GM23248 (cell line): ENCODE measurements at regions not wholly inside any gene's neighbourhood (a gene's known extent, or its start where the extent isn't known, plus 50 kb on each side); places are given as distances from the start of the nearest gene placed in this dataset.
A peak's percentile ranks its signal among the peaks of the same experiment; 100 is the strongest.

Source experiments
- DNase-seq: peaks from one replicate; pipeline ENCODE4 v3.0.0-alpha.2; 2015
- H2AFZ ChIP-seq: fragments of 200-600 bp; sonication (generic); 2 replicates; pipeline ENCODE4 v1.6.1; 2016; ENCODE audit warnings: antibody characterized with exemption
- H3F3A ChIP-seq: fragments of 200-600 bp; sonication (generic); 2 replicates; pipeline ENCODE4 v1.6.1; 2016; ENCODE audit warnings: mild to moderate bottlenecking, antibody characterized with exemption, mixed run types; ENCODE audit not compliant: insufficient read depth
- H3K27ac ChIP-seq: fragments of 200-600 bp; sonication (generic); 2 replicates; pipeline ENCODE4 v1.5.1; 2016; ENCODE audit warnings: mild to moderate bottlenecking
- H3K27me3 ChIP-seq: fragments of 200-600 bp; sonication (generic); replicated peaks from 2 replicates; pipeline ENCODE4 v1.6.1; 2016; ENCODE audit warnings: mild to moderate bottlenecking; ENCODE audit not compliant: insufficient read depth
- H3K36me3 ChIP-seq: fragments of 200-600 bp; sonication (generic); 2 replicates; pipeline ENCODE4 v1.6.1; 2016; ENCODE audit warnings: low read depth, mild to moderate bottlenecking
- H3K4me1 ChIP-seq: fragments of 200-600 bp; sonication (generic); 2 replicates; pipeline ENCODE4 v1.6.1; 2016; ENCODE audit warnings: mild to moderate bottlenecking; ENCODE audit not compliant: insufficient read depth
- H3K4me2 ChIP-seq: fragments of 200-600 bp; sonication (generic); one replicate; pipeline ENCODE4 v1.6.1; 2016; ENCODE audit warnings: mild to moderate bottlenecking; ENCODE audit not compliant: unreplicated experiment
- H3K4me3 ChIP-seq: fragments of 200-600 bp; sonication (generic); 2 replicates; pipeline ENCODE4 v1.5.1; 2016; ENCODE audit warnings: mild to moderate bottlenecking
- H3K79me2 ChIP-seq: fragments of 200-600 bp; sonication (generic); 2 replicates; pipeline ENCODE4 v1.6.1; 2016; ENCODE audit warnings: mild to moderate bottlenecking; ENCODE audit not compliant: insufficient read depth
- H3K9ac ChIP-seq: fragments of 200-600 bp; sonication (generic); 2 replicates; pipeline ENCODE4 v1.6.1; 2016; ENCODE audit warnings: mild to moderate bottlenecking
- H3K9me2 ChIP-seq: fragments of 200-600 bp; sonication (generic); 2 replicates; pipeline ENCODE4 v1.6.1; 2016; ENCODE audit warnings: mixed run types, mild to moderate bottlenecking, moderate library complexity; ENCODE audit not compliant: insufficient read depth
- H3K9me3 ChIP-seq: fragments of 200-600 bp; sonication (generic); one replicate; pipeline ENCODE4 v1.6.1; 2017; ENCODE audit warnings: low read depth
- H4K20me1 ChIP-seq: fragments of 200-600 bp; sonication (generic); 2 replicates; pipeline ENCODE4 v1.6.0; 2016; ENCODE audit not compliant: insufficient read depth
- EZH2 ChIP-seq: fragments of 200-600 bp; sonication (generic); IDR thresholded peaks from 2 replicates; pipeline ENCODE4 v1.6.1; 2018; ENCODE audit warnings: antibody characterized with exemption, mild to moderate bottlenecking; ENCODE audit not compliant: insufficient read depth, poor library complexity, severe bottlenecking
- EZH2phosphoT487 ChIP-seq: fragments of 200-600 bp; sonication (generic); IDR thresholded peaks from 2 replicates; pipeline ENCODE4 v1.6.1; 2018; ENCODE audit warnings: antibody characterized with exemption, moderate library complexity, mild to moderate bottlenecking, low read depth; ENCODE audit not compliant: insufficient read depth
- WGBS, 2 experiments: methylation state at CpG; one replicate each; pipeline ENCODE4 v1.1.6; 2015 to 2017; ENCODE audit warnings: low lambda C conversion rate in 2 of 2, low coverage in 1 of 2; ENCODE audit errors: missing lambda C conversion rate in 2 of 2; 5-methylcytosine and 5-hydroxymethylcytosine counted together
- in situ Hi-C: fragments of 300-500 bp; cut with MboI; formaldehyde crosslinking; loops from 2 replicates; pipeline ENCODE4 v1.15.0; 2020

DNA sequence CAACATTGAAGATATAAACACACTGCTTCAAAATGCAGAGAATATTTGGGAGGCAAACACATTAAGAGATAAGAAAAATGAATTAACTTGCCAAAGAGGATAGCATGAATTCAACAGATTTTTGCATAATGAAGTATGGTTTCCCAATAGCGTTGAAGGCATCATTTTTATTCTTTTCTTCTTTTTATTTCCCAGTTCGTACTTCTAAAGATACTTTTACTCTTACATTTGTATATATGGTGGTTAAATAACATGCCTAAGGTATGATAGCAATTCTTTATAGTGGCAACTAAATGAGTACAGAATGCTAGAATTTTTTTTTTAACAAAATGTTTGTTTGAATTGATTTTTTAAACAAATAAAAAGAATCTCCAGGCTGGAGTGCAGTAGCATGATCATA lies 473.4 kb upstream of the MARCKS start:
- Histone ChIP-seq H3K36me3 (no peaks in the 10 kb centered on the region), H3K9me3 (no peaks in the 10 kb centered on the region), H3K27me3 (no peaks in the 10 kb centered on the region), H3K4me3 (no peak overlapping the region), H3K4me1 (peaks cover 37% of the 10 kb centered on the region), H3K9ac (no peak overlapping the region), H3K4me2 (no peak overlapping the region), H3K27ac (no peak overlapping the region), H3K79me2 (no peaks in the 10 kb centered on the region), H3F3A (peaks cover 16% of the 10 kb centered on the region), H2AFZ (no peak overlapping the region), H4K20me1 (no peaks in the 10 kb centered on the region), H3K9me2 (no peaks in the 10 kb centered on the region; the same call in 1 of the 2 replicates)
- DNase-seq, result no peak
- in situ Hi-C loops, result no loop called here
- TF ChIP-seq EZH2phosphoT487 (no peak), EZH2 (no peak)
- 87 to 95% methylated on average over 2 of the region's 2 CpGs for WGBS, 2 experiments

DNA sequence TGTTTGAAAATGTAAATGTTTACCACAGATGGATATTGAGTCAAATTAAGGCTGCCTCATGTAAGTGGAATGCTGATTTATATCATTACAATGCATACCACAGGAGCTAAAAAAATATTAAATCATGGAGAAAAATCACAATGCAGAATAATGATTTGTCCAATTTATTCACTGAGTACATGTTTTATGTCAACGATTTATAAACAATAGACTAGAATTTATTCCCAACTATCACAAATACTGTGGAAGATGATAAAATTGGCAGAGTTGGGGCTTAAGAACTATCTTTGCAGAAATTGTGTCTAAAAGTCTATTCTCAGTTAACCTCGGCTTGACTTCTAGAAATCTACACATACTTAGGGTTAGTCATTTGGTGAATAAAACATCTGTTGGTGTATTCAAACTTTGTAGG lies 472.1 kb upstream of the MARCKS start:
- peak; percentile 59 for DNase-seq

DNA sequence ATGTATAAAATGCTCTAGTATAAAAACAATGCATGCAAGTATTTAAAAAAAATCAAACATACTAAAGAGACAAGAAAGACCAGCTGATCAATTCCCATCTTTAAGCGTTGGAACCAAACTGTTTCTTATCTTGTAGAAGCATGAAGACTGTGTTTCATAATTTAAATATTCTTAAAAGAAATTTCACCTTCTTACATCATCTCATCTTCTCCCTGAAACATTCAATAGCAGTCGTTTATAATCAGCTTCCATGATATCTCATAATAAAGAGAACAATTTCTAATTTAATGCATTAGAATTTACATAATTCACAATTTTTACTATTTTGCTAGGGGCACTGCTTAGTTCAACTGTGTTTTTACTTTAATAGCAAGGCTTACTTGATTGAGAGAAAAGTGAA lies 468.1 kb upstream of the MARCKS start:
- Histone ChIP-seq H3K9me2 (no peaks in the 10 kb centered on the region), H3K79me2 (no peaks in the 10 kb centered on the region), H3K4me2 (no peak overlapping the region), H4K20me1 (no peaks in the 10 kb centered on the region), H3K9ac (no peak overlapping the region), H3K27ac (no peak overlapping the region), H3K4me1 (peaks cover 17% of the 10 kb centered on the region), H3K27me3 (no peaks in the 10 kb centered on the region), H3F3A (peaks cover 16% of the 10 kb centered on the region), H2AFZ (peak overlapping the region; percentile 41; the same call in 1 of the 2 replicates), H3K4me3 (no peak overlapping the region), H3K36me3 (no peaks in the 10 kb centered on the region), H3K9me3 (no peaks in the 10 kb centered on the region)
- in situ Hi-C loops, result no loop called here
- no peak for DNase-seq
- 66 to 73% methylated on average over 2 of the region's 2 CpGs for WGBS, 2 experiments
- TF ChIP-seq EZH2, result no peak
- TF ChIP-seq EZH2phosphoT487, result no peak

More for the DNA sequence above, 472.1 kb upstream of the MARCKS start:
- Histone ChIP-seq H3K4me1 (peaks cover 29% of the 10 kb centered on the region), H3F3A (peaks cover 16% of the 10 kb centered on the region), H3K9ac (no peak overlapping the region), H3K36me3 (no peaks in the 10 kb centered on the region), H3K4me3 (0 out of 2 replicates have a peak overlapping the region, but pooled peaks have one; percentile 4), H3K27ac (0 out of 2 replicates have a peak overlapping the region, but pooled peaks have one; percentile 1), H2AFZ (0 out of 2 replicates have a peak overlapping the region, but pooled peaks have one; percentile 6), H3K4me2 (peak overlapping the region; percentile 61), H3K79me2 (no peaks in the 10 kb centered on the region), H4K20me1 (no peaks in the 10 kb centered on the region), H3K27me3 (no peaks in the 10 kb centered on the region), H3K9me2 (no peaks in the 10 kb centered on the region; the same call in 1 of the 2 replicates), H3K9me3 (no peaks in the 10 kb centered on the region)
- in situ Hi-C loops, result no loop called here
- no peak for TF ChIP-seq EZH2
- TF ChIP-seq EZH2phosphoT487, result no peak
- 21 to 23% methylated on average over 2 of the region's 2 CpGs for WGBS, 2 experiments

DNA sequence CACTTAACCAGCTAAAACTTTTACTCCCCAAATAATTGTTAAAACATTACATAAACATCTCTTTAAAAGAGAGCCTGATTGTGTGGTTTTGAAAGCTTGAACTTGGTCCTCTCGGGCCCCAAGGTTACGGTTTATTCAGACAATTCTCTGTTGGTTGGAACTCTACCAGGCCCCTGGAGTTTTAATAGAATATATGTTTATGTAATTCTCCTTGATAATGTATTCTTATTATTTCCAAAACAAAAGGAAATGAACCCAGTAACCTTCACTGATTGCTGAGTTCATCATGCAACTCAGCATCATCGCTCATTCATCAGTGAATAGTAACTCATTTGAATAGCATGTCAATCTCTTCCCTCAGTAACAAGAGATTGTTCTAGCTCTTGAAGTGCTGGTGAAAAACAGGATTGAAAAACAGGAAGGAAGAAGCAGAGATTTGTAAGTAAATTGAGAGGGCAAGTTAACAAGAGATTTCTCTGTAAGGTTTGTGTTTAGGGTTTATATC lies 464.5 kb upstream of the MARCKS start:
- H3K4me2 ChIP-seq, result no peak overlapping the region
- H4K20me1 ChIP-seq, result no peaks in the 10 kb centered on the region
- no peak overlapping the region for H3K27ac ChIP-seq
- no peaks in the 10 kb centered on the region for H3K9me2 ChIP-seq
- in situ Hi-C loops, result no loop called here
- no peak overlapping the region for H3K9ac ChIP-seq
- TF ChIP-seq EZH2 (no peak), EZH2phosphoT487 (no peak)
- H3F3A ChIP-seq, result no peaks in the 10 kb centered on the region
- no peaks in the 10 kb centered on the region for H3K36me3 ChIP-seq
- H3K79me2 ChIP-seq, result no peaks in the 10 kb centered on the region
- H3K4me1 ChIP-seq, result peaks cover 7% of the 10 kb centered on the region; the same call in 1 of the 2 replicates
- 96 to 97% methylated on average over 3 of the region's 3 CpGs for whole genome bisulfite sequencing, 2 experiments
- no peak for DNase-seq
- H2AFZ ChIP-seq, result no peak overlapping the region; the same call in 1 of the 2 replicates
- no peaks in the 10 kb centered on the region for H3K27me3 ChIP-seq
- no peaks in the 10 kb centered on the region for H3K9me3 ChIP-seq
- no peak overlapping the region for H3K4me3 ChIP-seq
